AG04449 (cell line): ENCODE measurements at regions not wholly inside any gene's neighbourhood (a gene's known extent, or its start where the extent isn't known, plus 50 kb on each side); places are given as distances from the start of the nearest gene placed in this dataset.

Experiments
- CTCF ChIA-PET: fragments of 350-600 bp; formaldehyde crosslinking; extraction: SDS; loops from one replicate; lab custom pipeline; 2021; ENCODE audit warnings: antibody characterized with exemption; lab: Yijun Ruan, JAX
- POLR2A ChIA-PET: fragments of 400-600, 350-600 bp; formaldehyde crosslinking; extraction: SDS; loops from one replicate; lab custom pipeline; 2020; ENCODE audit warnings: antibody characterized with exemption, inconsistent platforms; lab: Yijun Ruan, JAX
- DNase-seq: peaks from one replicate; pipeline ENCODE4 v3.0.0-alpha.2; 2010; ENCODE audit warnings: low read depth, low spot score
- H3K4me3 ChIP-seq: 2 replicates; pipeline ENCODE4 v1.5.1; 2011; ENCODE audit warnings: low read depth, mild to moderate bottlenecking, control low read depth, low read length
- TF ChIP-seq, protein P1 (sequence below): IDR thresholded peaks from one replicate; pipeline ENCODE4 v1.5.1; 2011; ENCODE audit warnings: mild to moderate bottlenecking, moderate library complexity, low read length, control low read depth, inconsistent platforms; ENCODE audit not compliant: insufficient read depth; ENCODE audit errors: missing control alignments

DNA sequence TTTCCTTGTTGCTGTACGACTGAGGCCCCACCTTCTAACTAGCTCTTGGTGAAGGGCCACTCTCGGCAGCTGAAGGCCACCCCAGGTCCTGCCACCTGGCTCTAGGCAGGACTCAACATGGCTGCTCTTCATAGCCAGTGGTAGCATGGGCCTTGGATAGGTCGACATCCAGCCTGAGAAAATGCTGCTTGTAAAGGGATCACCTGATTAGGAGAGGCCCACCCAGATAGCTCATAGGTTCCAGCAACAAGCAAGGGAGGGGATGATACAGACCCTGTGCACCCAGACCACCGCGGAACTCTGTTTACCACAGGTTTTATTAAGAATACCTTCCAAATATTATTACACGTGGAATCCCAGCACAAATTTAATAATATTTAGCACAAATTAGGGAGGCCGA, 341.4 kb downstream of the BRD1 start:
- POLR2A ChIA-PET: no interaction called here
- CTCF ChIA-PET: no interaction called here
- TF ChIP-seq, protein P1, sequence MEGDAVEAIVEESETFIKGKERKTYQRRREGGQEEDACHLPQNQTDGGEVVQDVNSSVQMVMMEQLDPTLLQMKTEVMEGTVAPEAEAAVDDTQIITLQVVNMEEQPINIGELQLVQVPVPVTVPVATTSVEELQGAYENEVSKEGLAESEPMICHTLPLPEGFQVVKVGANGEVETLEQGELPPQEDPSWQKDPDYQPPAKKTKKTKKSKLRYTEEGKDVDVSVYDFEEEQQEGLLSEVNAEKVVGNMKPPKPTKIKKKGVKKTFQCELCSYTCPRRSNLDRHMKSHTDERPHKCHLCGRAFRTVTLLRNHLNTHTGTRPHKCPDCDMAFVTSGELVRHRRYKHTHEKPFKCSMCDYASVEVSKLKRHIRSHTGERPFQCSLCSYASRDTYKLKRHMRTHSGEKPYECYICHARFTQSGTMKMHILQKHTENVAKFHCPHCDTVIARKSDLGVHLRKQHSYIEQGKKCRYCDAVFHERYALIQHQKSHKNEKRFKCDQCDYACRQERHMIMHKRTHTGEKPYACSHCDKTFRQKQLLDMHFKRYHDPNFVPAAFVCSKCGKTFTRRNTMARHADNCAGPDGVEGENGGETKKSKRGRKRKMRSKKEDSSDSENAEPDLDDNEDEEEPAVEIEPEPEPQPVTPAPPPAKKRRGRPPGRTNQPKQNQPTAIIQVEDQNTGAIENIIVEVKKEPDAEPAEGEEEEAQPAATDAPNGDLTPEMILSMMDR: no peak
- DNase-seq: no peak
- no peak overlapping the region for H3K4me3 ChIP-seq

DNA sequence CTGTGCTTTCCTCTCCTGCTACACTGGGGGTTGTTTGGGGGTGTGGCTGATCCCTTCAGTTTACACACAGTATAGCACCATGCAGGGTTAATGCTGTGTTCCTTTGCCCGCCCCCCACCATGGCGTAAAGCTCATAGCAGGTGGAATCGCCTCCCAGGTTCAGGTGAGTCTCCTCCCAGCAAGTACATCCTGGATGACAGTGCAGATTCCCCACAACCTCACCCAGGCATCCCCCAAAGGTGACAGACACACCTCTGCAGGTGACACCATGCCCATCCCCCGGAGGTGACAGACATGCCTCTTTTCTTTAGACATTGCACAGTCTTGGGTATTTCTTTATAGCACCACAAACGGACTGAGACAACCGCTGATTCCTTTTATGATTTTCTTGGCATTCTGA, 343.7 kb downstream of the BRD1 start:
- TF ChIP-seq, protein P1: no peak
- H3K4me3 ChIP-seq: no peak overlapping the region
- ChIA-PET CTCF (no interaction called here), POLR2A (no interaction called here)
- no peak for DNase-seq

DNA sequence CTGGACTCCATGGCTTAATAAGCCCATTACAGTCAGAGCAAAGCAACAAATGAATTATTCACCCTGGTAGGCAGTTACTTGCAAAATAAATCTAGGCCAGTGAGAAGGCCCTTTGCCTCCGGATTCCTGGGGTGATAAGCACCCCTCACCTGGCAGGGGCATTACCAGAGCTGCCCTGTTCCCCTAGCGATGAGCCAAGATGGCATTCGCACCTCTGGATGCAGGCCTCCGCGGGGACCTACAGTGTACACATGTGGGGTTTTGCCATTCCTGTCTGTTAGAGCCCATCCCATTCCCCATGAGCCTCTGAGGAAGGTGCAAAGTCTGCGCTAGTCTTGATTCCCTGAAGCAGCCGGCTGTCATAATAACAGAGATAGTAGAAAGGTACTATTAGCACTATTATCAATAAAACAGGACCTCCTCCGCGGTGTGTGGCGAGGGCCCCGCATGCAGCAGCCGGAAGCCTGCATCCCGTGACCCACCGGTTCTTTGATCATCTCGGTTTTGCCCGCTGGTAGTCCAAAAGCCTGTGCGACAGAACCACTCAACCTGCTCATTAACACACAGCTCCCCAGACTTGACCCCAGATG, 344.3 kb downstream of the BRD1 start:
- TF ChIP-seq, protein P1: no peak
- CTCF ChIA-PET: no interaction called here
- DNase-seq: no peak
- POLR2A ChIA-PET: no interaction called here
- no peak overlapping the region for H3K4me3 ChIP-seq

DNA sequence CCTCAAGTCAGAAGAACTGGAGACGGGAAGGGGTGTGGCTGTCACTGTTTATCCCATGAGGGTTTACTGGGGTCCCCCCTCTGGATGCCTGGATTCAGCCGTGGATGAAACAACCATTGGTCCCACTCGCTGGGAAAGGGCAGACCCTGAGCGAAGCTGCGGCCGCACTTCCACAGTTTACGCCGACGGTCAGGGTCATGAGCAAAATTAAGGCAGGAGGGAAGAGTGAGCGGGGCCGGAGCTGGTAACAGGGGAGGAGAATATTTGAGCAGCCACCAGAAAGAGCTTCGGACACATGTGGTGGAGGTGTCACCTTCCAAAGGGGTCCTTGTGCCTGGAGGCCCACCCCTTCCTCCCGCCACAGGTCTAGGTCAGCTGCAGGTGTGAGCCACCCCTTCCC, 344.9 kb downstream of the BRD1 start:
- DNase-seq: no peak
- ChIA-PET POLR2A (no interaction called here), CTCF (no interaction called here)
- no peak overlapping the region for H3K4me3 ChIP-seq
- TF ChIP-seq, protein P1: no peak

DNA sequence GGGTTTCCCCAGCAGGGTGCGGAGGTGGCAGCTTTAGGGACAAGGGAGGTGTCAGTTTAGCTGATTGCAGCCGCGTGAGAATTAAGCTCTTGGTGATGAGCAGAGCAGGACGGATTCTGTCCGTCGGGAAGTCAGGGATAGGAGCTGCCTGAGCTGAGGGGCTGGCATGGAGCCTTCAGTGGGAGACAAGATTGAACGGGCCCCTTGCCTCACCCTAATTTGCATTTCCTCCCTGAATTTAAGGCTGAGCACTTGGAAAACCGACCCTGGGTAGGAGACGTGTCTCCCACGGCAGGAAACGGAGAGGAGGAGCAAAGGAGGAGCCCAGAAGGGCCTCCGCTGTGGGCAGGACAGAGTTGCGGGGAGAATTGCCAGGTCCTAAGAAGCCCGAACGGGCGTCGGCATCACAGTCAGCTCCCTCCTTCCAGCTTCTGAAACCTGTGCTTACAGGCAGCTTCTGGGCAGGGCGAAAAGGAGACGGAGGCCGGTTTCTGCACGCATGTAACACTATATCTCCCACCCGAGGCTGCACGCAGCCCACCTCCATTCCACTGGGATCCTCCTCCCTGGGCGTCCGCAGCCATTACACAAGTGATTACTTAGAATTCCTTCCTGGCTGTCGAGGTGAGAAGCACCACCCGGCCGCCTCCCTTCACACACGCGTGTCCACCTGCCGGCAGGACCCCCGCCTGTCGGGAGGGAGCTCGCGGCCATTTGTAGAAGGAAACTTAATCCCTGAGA, 345.8 kb downstream of the BRD1 start:
- TF ChIP-seq, protein P1: no peak
- H3K4me3 ChIP-seq: no peak overlapping the region
- no peak for DNase-seq
- ChIA-PET CTCF (no interaction called here), POLR2A (no interaction called here)

DNA sequence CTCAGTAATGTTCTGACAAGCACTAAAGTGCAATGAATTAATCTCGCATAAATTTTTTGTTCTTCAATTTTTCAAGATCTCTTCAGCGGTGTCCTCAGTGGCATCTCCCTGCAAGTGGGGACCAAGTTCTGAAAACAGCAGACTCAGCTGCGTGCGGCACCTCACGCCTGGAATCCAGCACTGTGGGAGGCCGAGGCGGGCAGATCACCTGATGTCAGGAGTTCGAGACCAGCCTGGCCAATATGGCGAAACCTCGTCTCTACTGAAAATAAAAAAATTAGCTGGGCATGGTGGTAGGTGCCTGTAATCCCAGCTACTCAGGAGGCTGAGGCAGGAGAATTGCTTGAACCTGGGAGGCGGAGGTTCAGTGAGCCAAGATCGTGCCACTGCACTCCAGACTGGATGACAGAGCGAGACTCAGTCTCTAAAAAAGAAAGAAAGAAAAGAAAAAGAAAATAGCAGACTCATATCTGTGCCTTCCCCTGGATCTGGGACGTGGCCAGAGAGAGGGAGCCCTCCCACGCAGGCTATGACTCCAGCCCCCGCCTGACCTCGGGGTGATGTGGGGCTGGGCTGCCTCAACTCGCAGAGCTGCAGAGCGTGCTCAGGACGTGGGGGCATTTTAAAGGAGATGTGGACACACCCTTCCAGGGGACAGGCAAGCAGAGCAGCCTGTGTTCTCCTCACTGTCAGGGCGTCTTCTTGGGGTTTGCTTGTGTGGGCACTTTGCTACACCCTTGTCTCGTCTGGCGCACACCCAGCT, 346.6 kb downstream of the BRD1 start:
- DNase-seq: no peak
- no peak overlapping the region for H3K4me3 ChIP-seq
- POLR2A ChIA-PET: no interaction called here
- CTCF ChIA-PET: no interaction called here
- TF ChIP-seq, protein P1: no peak
